Activated CD8-positive, alpha-beta T cell treated with anti-CD3 and anti-CD28 coated beads, Interleukin-2, amount 10 ng/mL, durations not matched to agents 7 days and 5 days (primary cell): ENCODE measurements at regions not wholly inside any gene's neighbourhood (a gene's known extent, or its start where the extent isn't known, plus 50 kb on each side); places are given as distances from the start of the nearest gene placed in this dataset.

Source experiments
- ATAC-seq: fragments of 150-1000 bp; cut with Tn5 transposase; one replicate; pipeline ENCODE4 v1.10.0; 2021; ENCODE audit warnings: moderate library complexity
- CTCF ChIA-PET: fragments of 350-600 bp; sonication (Branson Sonifier 250); formaldehyde crosslinking; loops from one replicate; lab custom pipeline; 2021; ENCODE audit warnings: antibody characterized with exemption; lab: Charles Lee
- POLR2A ChIA-PET: fragments of 350-600 bp; sonication (Branson Sonifier 250); formaldehyde crosslinking; loops from one replicate; lab custom pipeline; 2021; ENCODE audit warnings: antibody characterized with exemption; lab: Charles Lee
- DNase-seq: peaks from one replicate; pipeline ENCODE4 v3.0.0-alpha.2; 2020
- H3K27ac Mint-ChIP-seq: one replicate; pipeline ENCODE4 v1.8.0; 2021; ENCODE audit warnings: mild to moderate bottlenecking, mixed read lengths
- H3K27me3 Mint-ChIP-seq: one replicate; pipeline ENCODE4 v1.8.0; 2021; ENCODE audit warnings: low read depth, mixed read lengths
- H3K36me3 Mint-ChIP-seq: one replicate; pipeline ENCODE4 v1.8.0; 2021; ENCODE audit warnings: low read depth, mixed read lengths
- H3K4me1 Mint-ChIP-seq: one replicate; pipeline ENCODE4 v1.8.0; 2021; ENCODE audit warnings: low read depth, mixed read lengths
- H3K4me3 Mint-ChIP-seq: one replicate; pipeline ENCODE4 v1.8.0; 2021; ENCODE audit warnings: mild to moderate bottlenecking, mixed read lengths
- H3K9me3 Mint-ChIP-seq: one replicate; pipeline ENCODE4 v1.8.0; 2022; ENCODE audit warnings: mixed read lengths; ENCODE audit not compliant: insufficient read depth

GRCh38 chr10:113967126-113967525, 76.5 kb upstream of the ADRB1 start:
- CTCF ChIA-PET = no interaction called here
- no peak overlapping the region for H3K27ac Mint-ChIP-seq
- no peak overlapping the region for H3K4me3 Mint-ChIP-seq
- H3K36me3 Mint-ChIP-seq = peaks cover 7% of the 10 kb centered on the region
- H3K4me1 Mint-ChIP-seq = peaks cover 10% of the 10 kb centered on the region
- ATAC-seq (no peak), DNase-seq (no peak)
- H3K9me3 Mint-ChIP-seq = peaks cover 13% of the 10 kb centered on the region
- POLR2A ChIA-PET = no interaction called here
- H3K27me3 Mint-ChIP-seq = peaks cover 10% of the 10 kb centered on the region

- ChIA-PET CTCF (no interaction called here), POLR2A (interaction anchor here (0.6 kb wide), 1 partner anchor 204 kb away, joined by 3 read pairs; the partner anchor contains the start of gene CCDC186)
- Mint-ChIP-seq H3K4me1 (no peaks in the 10 kb centered on the region), H3K27ac (no peak overlapping the region), H3K9me3 (peaks cover 13% of the 10 kb centered on the region), H3K27me3 (peaks cover 28% of the 10 kb centered on the region), H3K36me3 (peaks cover 7% of the 10 kb centered on the region), H3K4me3 (no peak overlapping the region)
- DNase-seq = no peak
- ATAC-seq = no peak
Measured at GRCh38 chr10:113970641-113971040, 73.0 kb upstream of the ADRB1 start.

GRCh38 chr10:113971349-113971973, 72.2 kb upstream of the ADRB1 start:
- Mint-ChIP-seq H3K36me3 (peaks cover 7% of the 10 kb centered on the region), H3K27ac (no peak overlapping the region), H3K4me1 (no peaks in the 10 kb centered on the region), H3K4me3 (no peak overlapping the region), H3K9me3 (peaks cover 13% of the 10 kb centered on the region), H3K27me3 (peaks cover 37% of the 10 kb centered on the region)
- ATAC-seq (no peak), DNase-seq (no peak)
- POLR2A ChIA-PET = no interaction called here
- CTCF ChIA-PET = no interaction called here

- no peak for ATAC-seq
- Mint-ChIP-seq H3K9me3 (no peaks in the 10 kb centered on the region), H3K4me3 (no peak overlapping the region), H3K4me1 (peaks cover under 1% of the 10 kb centered on the region), H3K27me3 (peaks cover 49% of the 10 kb centered on the region), H3K27ac (no peak overlapping the region), H3K36me3 (no peaks in the 10 kb centered on the region)
- DNase-seq = no peak
- CTCF ChIA-PET = no interaction called here
- POLR2A ChIA-PET = no interaction called here
Measured at GRCh38 chr10:113977174-113977573, 66.5 kb upstream of the ADRB1 start.

- ATAC-seq (no peak), DNase-seq (no peak)
- no peaks in the 10 kb centered on the region for H3K9me3 Mint-ChIP-seq
- H3K4me1 Mint-ChIP-seq = peaks cover 16% of the 10 kb centered on the region
- H3K4me3 Mint-ChIP-seq = no peak overlapping the region
- H3K36me3 Mint-ChIP-seq = no peaks in the 10 kb centered on the region
- CTCF ChIA-PET = no interaction called here
- POLR2A ChIA-PET = interaction anchor here (0.6 kb wide), 1 partner anchor 903 kb away, joined by 4 read pairs; no protein-coding TSS in a partner anchor
- no peak overlapping the region for H3K27ac Mint-ChIP-seq
- H3K27me3 Mint-ChIP-seq = peaks cover 34% of the 10 kb centered on the region
Measured at GRCh38 chr10:113978802-113979201, 64.9 kb upstream of the ADRB1 start.

- ATAC-seq (no peak), DNase-seq (no peak)
- CTCF ChIA-PET = interaction anchor here (0.8 kb wide), 1 partner anchor 134 kb away, joined by 3 read pairs; no protein-coding TSS in a partner anchor
- no peaks in the 10 kb centered on the region for H3K36me3 Mint-ChIP-seq
- peaks cover 33% of the 10 kb centered on the region for H3K27me3 Mint-ChIP-seq
- POLR2A ChIA-PET = no interaction called here
- no peaks in the 10 kb centered on the region for H3K9me3 Mint-ChIP-seq
- H3K4me3 Mint-ChIP-seq = no peak overlapping the region
- H3K27ac Mint-ChIP-seq = no peak overlapping the region
- peaks cover 18% of the 10 kb centered on the region for H3K4me1 Mint-ChIP-seq
Measured at GRCh38 chr10:113979409-113979808, 64.3 kb upstream of the ADRB1 start.

GRCh38 chr10:113980408-113981087, 63.1 kb upstream of the ADRB1 start:
- H3K9me3 Mint-ChIP-seq = no peaks in the 10 kb centered on the region
- H3K27ac Mint-ChIP-seq = no peak overlapping the region
- DNase-seq (no peak), ATAC-seq (no peak)
- H3K4me3 Mint-ChIP-seq = no peak overlapping the region
- H3K4me1 Mint-ChIP-seq = peaks cover 18% of the 10 kb centered on the region
- H3K27me3 Mint-ChIP-seq = peaks cover 34% of the 10 kb centered on the region
- CTCF ChIA-PET = no interaction called here
- H3K36me3 Mint-ChIP-seq = no peaks in the 10 kb centered on the region
- POLR2A ChIA-PET = no interaction called here

- POLR2A ChIA-PET = no interaction called here
Measured at GRCh38 chr10:113982296-113982695, 61.4 kb upstream of the ADRB1 start.

GRCh38 chr10:113982769-113983168, 60.9 kb upstream of the ADRB1 start:
- Mint-ChIP-seq H3K36me3 (peaks cover 8% of the 10 kb centered on the region), H3K9me3 (peaks cover 7% of the 10 kb centered on the region), H3K27me3 (peaks cover 33% of the 10 kb centered on the region), H3K4me3 (no peak overlapping the region), H3K27ac (no peak overlapping the region), H3K4me1 (peaks cover 22% of the 10 kb centered on the region)
- ChIA-PET POLR2A (no interaction called here), CTCF (interaction anchor here (1.7 kb wide), 1 partner anchor 21 kb away, joined by 6 read pairs; no protein-coding TSS in a partner anchor)
- no peak for DNase-seq
- ATAC-seq = no peak

More at GRCh38 chr10:113982296-113982695, 61.4 kb upstream of the ADRB1 start:
- Mint-ChIP-seq H3K4me3 (no peak overlapping the region), H3K27me3 (peaks cover 30% of the 10 kb centered on the region), H3K36me3 (peaks cover 4% of the 10 kb centered on the region), H3K9me3 (peaks cover 7% of the 10 kb centered on the region), H3K27ac (no peak overlapping the region), H3K4me1 (peaks cover 18% of the 10 kb centered on the region)
- DNase-seq (no peak), ATAC-seq (no peak)
- CTCF ChIA-PET = interaction anchor here (1.7 kb wide), 1 partner anchor 21 kb away, joined by 6 read pairs; no protein-coding TSS in a partner anchor

- Mint-ChIP-seq H3K4me1 (peaks cover 22% of the 10 kb centered on the region), H3K27me3 (peaks cover 40% of the 10 kb centered on the region), H3K4me3 (peak overlapping the region; percentile 8), H3K27ac (peak overlapping the region; percentile 62), H3K9me3 (peaks cover 12% of the 10 kb centered on the region), H3K36me3 (peaks cover 10% of the 10 kb centered on the region)
- ChIA-PET POLR2A (no interaction called here), CTCF (no interaction called here)
- DNase-seq (peak; percentile 55), ATAC-seq (peak; percentile 84)
Measured at GRCh38 chr10:113983552-113983951, 60.1 kb upstream of the ADRB1 start.

GRCh38 chr10:113985297-113985844, 58.3 kb upstream of the ADRB1 start:
- DNase-seq (no peak), ATAC-seq (no peak)
- Mint-ChIP-seq H3K4me3 (no peak overlapping the region), H3K27me3 (peaks cover 44% of the 10 kb centered on the region), H3K9me3 (peaks cover 12% of the 10 kb centered on the region), H3K36me3 (peaks cover 10% of the 10 kb centered on the region), H3K4me1 (peaks cover 23% of the 10 kb centered on the region), H3K27ac (no peak overlapping the region)
- CTCF ChIA-PET = no interaction called here
- POLR2A ChIA-PET = no interaction called here

- peaks cover 32% of the 10 kb centered on the region for H3K4me1 Mint-ChIP-seq
- ATAC-seq (no peak), DNase-seq (no peak)
- no peak overlapping the region for H3K27ac Mint-ChIP-seq
- peaks cover 10% of the 10 kb centered on the region for H3K36me3 Mint-ChIP-seq
- ChIA-PET CTCF (no interaction called here), POLR2A (no interaction called here)
- no peak overlapping the region for H3K4me3 Mint-ChIP-seq
- peaks cover 42% of the 10 kb centered on the region for H3K27me3 Mint-ChIP-seq
- H3K9me3 Mint-ChIP-seq = peaks cover 12% of the 10 kb centered on the region
Measured at GRCh38 chr10:113986316-113986715, 57.4 kb upstream of the ADRB1 start.
